Ishikawa (cell line): ENCODE measurements at regions not wholly inside any gene's neighbourhood (a gene's known extent, or its start where the extent isn't known, plus 50 kb on each side); places are given as distances from the start of the nearest gene placed in this dataset.

Experiments
- CEBPB ChIP-seq: IDR thresholded peaks from 2 replicates; pipeline ENCODE4 v1.6.1; 2012
- CREB1 ChIP-seq: IDR thresholded peaks from 2 replicates; pipeline ENCODE4 v1.6.1; 2012; ENCODE audit warnings: low read depth
- EGR1 ChIP-seq: IDR thresholded peaks from 2 replicates; pipeline ENCODE4 v1.6.1; 2012
- EP300 ChIP-seq: IDR thresholded peaks from 2 replicates; pipeline ENCODE4 v1.6.1; 2012; ENCODE audit warnings: borderline replicate concordance
- FOXM1 ChIP-seq: IDR thresholded peaks from 2 replicates; pipeline ENCODE4 v1.6.1; 2012; ENCODE audit warnings: low read depth, borderline replicate concordance
- MAX ChIP-seq: IDR thresholded peaks from 2 replicates; pipeline ENCODE4 v1.6.1; 2012
- NFIC ChIP-seq: IDR thresholded peaks from 2 replicates; pipeline ENCODE4 v1.6.1; 2012
- RAD21 ChIP-seq: IDR thresholded peaks from 2 replicates; pipeline ENCODE4 v1.6.1; 2012; ENCODE audit warnings: low read depth
- REST ChIP-seq: IDR thresholded peaks from 2 replicates; pipeline ENCODE4 v1.6.1; 2012; ENCODE audit warnings: low read depth, mild to moderate bottlenecking
- TAF1 ChIP-seq: IDR thresholded peaks from 2 replicates; pipeline ENCODE4 v1.6.1; 2012; ENCODE audit warnings: low read depth, mild to moderate bottlenecking
- TCF12 ChIP-seq: IDR thresholded peaks from 2 replicates; pipeline ENCODE4 v1.6.1; 2012; ENCODE audit warnings: low read depth
- TEAD4 ChIP-seq: IDR thresholded peaks from 2 replicates; pipeline ENCODE4 v1.6.1; 2012
- USF1 ChIP-seq: IDR thresholded peaks from 2 replicates; pipeline ENCODE4 v1.6.1; 2012
- YY1 ChIP-seq: IDR thresholded peaks from 2 replicates; pipeline ENCODE4 v1.6.1; 2012; ENCODE audit warnings: low read depth
- ZBTB7A ChIP-seq: IDR thresholded peaks from 2 replicates; pipeline ENCODE4 v1.6.1; 2012; ENCODE audit warnings: low read depth

GRCh38 chr3:95798628-95799027 is 1015.8 kb upstream of the EPHA6 start:
- TF ChIP-seq EGR1 (no peak), RAD21 (no peak), ZBTB7A (no peak), YY1 (no peak), TAF1 (no peak), EP300 (no peak), FOXM1 (no peak), USF1 (no peak), NFIC (no peak), REST (no peak), MAX (no peak), TEAD4 (no peak), CREB1 (no peak)

- TF ChIP-seq TCF12: no peak
- TF ChIP-seq RAD21: no peak
- no peak for TF ChIP-seq ZBTB7A
- no peak for TF ChIP-seq USF1
- no peak for TF ChIP-seq FOXM1
- no peak for TF ChIP-seq CEBPB
- no peak for TF ChIP-seq EGR1
- no peak for TF ChIP-seq NFIC
- TF ChIP-seq TAF1: no peak
These were observed 1003.9 kb upstream of the EPHA6 start for GRCh38 chr3:95810462-95810861.

GRCh38 chr3:95813244-95813643 is 1001.1 kb upstream of the EPHA6 start:
- TF ChIP-seq RAD21 (no peak), CREB1 (no peak), YY1 (no peak), ZBTB7A (no peak), TEAD4 (no peak), CEBPB (no peak), MAX (no peak), NFIC (no peak), EGR1 (no peak), FOXM1 (no peak), EP300 (no peak), TCF12 (no peak), REST (no peak), USF1 (no peak), TAF1 (no peak)

GRCh38 chr3:95815828-95816227 is 998.6 kb upstream of the EPHA6 start:
- TF ChIP-seq EP300: no peak
- TF ChIP-seq TEAD4: no peak
- TF ChIP-seq TCF12: no peak
- TF ChIP-seq TAF1: no peak
- no peak for TF ChIP-seq RAD21
- TF ChIP-seq USF1: no peak
- TF ChIP-seq EGR1: no peak

GRCh38 chr3:95826419-95826818 is 988.0 kb upstream of the EPHA6 start:
- TF ChIP-seq ZBTB7A: no peak
- TF ChIP-seq EGR1: no peak
- no peak for TF ChIP-seq TAF1
- no peak for TF ChIP-seq NFIC
- TF ChIP-seq CREB1: no peak
- TF ChIP-seq TEAD4: no peak
- no peak for TF ChIP-seq YY1
- no peak for TF ChIP-seq MAX
- no peak for TF ChIP-seq REST
- TF ChIP-seq USF1: no peak
